SK-N-DZ (cell line): ENCODE measurements at regions not wholly inside any gene's neighbourhood (a gene's known extent, or its start where the extent isn't known, plus 50 kb on each side); places are given as distances from the start of the nearest gene placed in this dataset.

Experiments
- DNase-seq: peaks from one replicate; pipeline ENCODE4 v3.0.0-alpha.2; 2015; ENCODE audit warnings: low spot score

DNA sequence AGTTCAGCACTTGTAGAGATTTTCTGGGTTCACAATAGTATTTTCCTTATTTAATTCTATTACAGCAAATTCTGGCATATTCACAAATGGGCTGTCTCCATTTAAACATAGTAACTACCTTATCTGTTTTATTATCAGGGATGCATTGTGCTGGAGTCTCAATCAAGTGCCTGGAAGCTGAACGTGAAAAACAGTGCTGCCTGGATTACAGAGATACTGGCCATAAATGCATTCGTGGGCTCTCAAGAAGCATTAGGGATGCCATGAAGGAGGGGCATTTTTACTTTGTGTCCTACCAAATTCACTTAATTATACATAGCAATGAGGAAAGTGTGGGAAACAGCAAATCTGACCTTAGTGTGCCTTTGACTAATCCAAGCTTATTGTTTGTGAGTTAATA lies 184.6 kb downstream of the ABCC12 start:
- DNase-seq, result no peak

DNA sequence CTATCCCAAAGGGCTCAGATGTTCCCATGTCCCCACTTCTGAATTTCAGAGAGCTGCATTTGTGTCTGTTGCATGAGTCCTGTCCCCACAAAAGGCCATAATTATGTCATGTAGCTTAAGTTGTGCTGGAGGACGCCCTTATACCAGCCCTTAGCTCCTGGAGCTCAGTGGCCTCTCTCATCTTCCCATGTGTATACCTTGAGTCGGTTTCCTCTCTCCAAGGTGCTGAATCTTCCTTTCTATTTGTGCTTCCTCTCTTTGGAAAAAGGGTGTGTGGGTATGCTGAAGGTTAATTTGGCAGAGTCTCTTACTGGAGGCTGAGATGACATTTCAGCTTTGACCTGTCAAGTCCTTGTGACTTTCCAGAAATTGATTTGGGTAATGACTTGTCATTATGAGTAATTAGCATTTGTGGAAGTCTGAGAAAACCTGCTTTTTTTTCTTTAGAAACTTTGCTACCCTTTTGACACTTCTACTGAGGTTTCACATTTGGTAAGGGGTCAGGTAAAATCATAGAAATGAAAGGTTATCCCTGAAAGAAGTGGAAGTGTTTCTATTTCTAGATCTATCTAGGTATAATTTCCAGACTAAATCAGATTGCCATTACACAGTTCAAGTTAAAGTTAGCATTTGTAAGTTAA lies 185.4 kb downstream of the ABCC12 start:
- DNase-seq, result no peak

DNA sequence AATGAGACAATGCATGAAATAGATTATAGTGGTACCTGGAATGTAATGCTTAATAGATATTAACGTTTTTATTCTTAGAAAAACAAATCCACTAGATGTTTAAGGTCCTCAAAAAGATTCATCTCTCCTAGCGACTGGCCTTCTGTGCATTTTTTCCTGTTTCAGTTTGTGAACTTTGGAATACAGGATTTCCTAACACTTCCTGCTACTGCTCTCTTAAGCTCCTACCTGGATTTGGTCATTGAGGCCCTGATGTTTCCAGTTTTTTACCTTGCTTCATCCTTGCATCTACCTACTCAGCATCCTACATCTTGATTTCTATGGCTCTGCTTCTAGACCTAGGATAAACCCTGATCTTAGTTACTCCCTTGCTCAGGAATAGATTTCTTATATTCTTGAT lies 188.4 kb downstream of the ABCC12 start:
- no peak for DNase-seq

DNA sequence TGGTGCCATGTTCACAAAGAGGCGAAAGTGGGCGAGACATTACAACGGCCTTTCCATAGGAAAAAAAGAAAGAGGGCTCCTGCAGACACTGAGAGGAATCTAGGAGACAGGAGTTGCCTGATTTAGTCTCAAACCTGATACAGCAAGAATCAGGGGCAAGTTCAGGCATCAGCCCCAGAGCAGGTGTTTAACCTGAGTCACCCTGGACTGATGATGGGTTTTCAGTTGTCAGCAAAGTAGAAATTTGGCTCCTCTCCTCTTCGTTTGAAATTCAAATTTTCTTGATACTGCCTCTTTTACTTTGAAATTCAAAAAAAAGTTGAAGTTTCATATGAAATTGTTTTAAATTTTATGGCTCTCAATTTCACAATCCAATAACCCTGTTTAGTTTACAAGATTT lies 189.5 kb downstream of the ABCC12 start:
- no peak for DNase-seq

DNA sequence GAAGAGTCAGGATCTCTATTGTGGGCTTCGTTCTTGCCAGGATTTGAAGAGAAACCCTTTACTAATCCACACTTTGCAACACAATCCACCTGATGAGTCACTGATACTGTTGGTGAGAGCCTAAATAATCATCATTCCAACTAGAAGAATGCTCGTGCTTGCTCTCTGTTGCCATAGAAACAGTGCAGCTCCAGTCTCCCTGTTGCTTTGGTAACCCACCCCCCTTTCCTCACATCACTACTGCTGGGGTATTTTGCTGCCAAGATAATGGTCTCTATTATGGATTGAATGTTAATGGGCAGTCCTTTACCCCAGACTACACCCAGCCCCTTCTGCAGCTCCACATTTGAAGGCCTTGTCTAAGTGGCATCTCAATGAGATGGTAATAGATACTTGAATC lies 190.4 kb downstream of the ABCC12 start:
- DNase-seq, result no peak

- DNase-seq, result no peak
These were observed 197.1 kb downstream of the ABCC12 start for GRCh38 chr16:47958726-47959125.

DNA sequence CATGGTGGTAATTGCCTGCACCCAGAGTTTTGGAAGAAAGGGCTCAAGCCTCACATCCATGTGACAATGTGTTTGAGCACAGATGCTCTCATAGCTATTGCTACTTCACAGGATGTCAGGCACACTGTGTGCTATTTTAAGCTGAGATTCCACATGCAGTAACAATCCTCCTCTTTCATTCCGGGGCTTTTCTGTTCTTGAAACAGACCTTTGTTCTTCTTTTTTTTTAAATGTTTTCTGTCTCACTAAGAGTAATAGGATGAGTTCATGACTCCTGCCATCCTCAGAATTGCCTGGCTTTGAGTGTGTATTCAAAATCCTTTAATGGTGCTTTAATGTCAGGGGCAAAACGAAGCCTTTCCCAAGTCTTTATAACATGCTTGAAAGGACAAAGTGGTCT lies 198.9 kb downstream of the ABCC12 start:
- no peak for DNase-seq

DNA sequence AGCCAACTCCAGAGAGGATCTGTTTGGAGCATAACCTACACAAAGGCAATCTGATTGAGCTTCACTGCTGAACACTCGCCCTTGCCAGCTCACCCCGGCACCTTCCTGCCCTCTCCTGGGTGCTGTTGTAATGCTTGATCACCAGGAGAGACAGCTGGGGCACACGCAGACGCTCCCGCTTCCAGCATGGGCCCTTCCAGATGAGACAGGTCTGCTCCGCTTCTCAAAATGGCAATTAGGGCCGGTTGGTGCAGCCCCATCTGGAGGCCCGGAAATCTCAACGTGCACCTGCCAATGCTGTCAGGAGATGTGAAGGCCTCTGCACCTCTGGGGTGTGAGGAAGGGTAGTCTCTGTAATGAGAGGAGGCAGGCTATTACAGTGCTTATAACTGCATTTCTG lies 206.1 kb downstream of the ABCC12 start:
- no peak for DNase-seq

DNA sequence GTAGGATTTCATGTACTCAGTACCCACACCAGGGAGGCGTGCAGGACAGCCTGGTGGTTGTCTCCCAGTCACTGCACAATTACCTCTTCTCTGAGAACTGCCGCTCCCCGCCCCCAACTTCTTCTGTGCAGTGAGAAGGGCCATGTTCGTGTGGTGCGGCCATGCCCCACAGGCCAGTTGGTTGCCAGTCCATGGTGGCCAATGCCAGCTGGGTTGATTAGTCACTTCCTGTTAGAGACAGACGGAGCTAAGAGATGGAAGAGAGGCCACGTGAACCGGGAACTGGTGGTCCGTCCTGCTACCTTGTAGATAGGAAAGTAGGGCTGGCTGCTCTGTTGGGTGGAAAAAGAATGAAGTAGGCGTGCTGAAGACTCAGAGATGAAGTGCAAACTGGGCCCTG lies 206.5 kb downstream of the ABCC12 start:
- no peak for DNase-seq

- DNase-seq, result no peak
These were observed 208.1 kb downstream of the ABCC12 start for GRCh38 chr16:47947723-47948122.

GRCh38 chr16:47946092-47946491 lies 209.7 kb downstream of the ABCC12 start:
- DNase-seq, result no peak

DNA sequence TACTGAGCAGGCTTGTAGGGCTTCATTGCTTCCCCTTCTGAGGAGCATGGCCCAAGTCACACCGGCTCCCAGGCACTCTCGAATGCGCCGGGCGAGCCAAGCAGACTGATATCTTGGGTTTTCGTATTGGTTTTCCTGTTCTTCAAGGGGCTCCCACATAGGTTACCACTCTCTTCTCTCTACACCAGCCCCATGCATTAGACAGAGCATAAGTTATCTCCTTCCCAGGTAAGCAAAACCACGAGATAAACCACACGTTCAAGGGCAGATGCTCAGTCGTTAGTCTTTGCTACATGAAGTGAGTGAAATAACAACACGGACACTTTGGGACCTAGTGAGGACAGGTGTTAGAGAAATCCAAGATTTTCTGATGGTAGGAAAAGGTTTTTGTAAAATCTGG lies 211.2 kb downstream of the ABCC12 start:
- DNase-seq, result no peak

DNA sequence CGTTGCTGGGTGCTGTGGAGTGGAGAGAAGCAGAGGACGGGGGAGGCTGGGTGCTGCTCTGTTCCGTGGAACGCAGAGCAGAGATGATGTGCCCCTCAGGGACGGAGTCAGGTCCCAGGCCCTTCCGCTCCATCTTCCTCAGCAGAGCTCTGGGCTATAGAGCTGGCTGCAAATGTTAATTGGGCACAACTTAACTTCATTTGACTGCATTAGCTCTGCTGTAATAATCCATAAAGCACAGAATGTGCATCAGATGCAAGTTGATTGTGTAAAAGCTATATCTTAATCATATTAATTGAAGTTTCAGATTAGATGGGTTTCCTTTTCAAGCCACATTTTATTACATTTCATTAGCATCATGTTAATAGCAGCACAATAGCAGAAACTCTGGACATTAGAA lies 212.6 kb downstream of the ABCC12 start:
- no peak for DNase-seq

- DNase-seq, result no peak
These were observed 215.3 kb downstream of the ABCC12 start for GRCh38 chr16:47940466-47940865.

- no peak for DNase-seq
These were observed 216.1 kb downstream of the ABCC12 start for GRCh38 chr16:47939680-47940079.

DNA sequence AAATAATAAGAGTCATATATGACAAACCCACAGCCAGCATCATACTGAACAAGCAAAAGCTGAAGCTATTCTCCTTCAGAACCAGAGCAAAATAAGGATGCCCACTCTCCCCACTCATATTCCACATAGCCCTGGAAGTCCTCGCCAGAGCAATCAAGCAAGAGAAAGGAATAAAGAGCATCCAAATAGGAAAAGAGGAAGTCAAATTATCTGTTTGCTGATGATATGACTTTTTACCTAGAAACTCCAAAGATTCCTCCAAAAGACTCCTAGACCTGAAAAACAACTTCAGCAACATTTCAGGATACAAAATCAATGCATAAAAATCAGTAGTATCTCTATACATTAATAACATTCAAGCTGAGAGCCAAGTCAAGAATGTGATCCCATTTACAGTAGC lies 217.5 kb downstream of the ABCC12 start:
- no peak for DNase-seq

GRCh38 chr16:47928008-47928407 lies 227.8 kb downstream of the ABCC12 start:
- no peak for DNase-seq

- no peak for DNase-seq
These were observed 228.5 kb downstream of the ABCC12 start for GRCh38 chr16:47927330-47927729.

GRCh38 chr16:47925811-47926460 lies 229.9 kb downstream of the ABCC12 start:
- DNase-seq, result no peak

DNA sequence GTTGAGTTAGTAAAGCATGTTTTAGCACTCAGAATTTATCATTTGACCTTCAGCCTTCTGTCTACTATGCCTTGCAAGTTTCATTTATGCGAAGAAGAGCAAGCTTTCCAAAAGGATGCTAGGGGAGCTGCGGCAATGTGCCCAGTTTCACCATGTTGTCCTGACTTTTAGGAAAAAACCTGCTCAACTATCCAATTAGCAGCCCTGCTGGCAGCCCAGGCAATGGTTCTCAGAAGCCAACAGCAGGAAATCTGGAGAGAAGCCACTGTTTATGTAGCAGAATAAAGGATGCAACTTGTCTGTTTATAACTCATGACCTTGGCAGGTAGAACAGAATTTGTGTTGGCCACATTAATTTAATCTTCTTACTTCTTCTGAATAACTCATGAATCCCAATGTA lies 230.8 kb downstream of the ABCC12 start:
- DNase-seq, result no peak

DNA sequence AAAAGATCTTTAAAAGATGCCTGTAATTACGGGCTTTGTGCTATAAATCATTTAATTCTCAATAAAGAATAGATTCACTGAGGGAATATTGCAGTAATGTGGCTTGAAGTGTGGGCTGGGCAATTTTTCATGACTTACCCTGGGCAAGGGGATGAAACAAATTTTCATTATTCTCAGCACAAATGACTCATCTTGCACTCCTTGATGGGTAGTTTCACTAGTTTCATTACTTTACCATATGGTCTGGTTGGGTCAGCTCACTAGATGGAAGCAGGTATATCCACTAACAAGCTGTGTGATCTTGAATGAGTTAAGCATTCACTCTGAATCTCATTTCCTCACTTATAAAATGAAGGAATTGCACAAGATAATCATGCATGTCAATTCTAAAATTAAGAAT lies 234.3 kb downstream of the ABCC12 start:
- DNase-seq, result no peak

DNA sequence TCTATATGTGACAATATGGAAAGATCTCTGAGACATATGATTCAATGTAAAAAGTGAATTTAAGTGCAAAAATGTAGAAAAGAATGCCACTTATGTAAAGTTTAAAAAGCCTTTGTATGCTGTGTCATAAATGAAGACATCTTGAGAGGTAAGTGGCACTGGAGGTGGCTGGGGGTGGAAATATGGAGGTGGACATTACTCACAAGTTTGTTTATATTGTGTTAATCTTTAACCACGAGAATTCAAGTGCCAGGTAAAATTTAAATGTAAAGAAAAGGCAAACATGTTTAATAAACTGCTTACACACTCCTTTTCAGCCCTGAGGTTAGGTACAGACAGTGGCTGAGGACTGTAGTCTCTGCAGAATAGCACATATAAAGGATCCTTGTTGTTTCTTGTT lies 235.1 kb downstream of the ABCC12 start:
- DNase-seq, result no peak

DNA sequence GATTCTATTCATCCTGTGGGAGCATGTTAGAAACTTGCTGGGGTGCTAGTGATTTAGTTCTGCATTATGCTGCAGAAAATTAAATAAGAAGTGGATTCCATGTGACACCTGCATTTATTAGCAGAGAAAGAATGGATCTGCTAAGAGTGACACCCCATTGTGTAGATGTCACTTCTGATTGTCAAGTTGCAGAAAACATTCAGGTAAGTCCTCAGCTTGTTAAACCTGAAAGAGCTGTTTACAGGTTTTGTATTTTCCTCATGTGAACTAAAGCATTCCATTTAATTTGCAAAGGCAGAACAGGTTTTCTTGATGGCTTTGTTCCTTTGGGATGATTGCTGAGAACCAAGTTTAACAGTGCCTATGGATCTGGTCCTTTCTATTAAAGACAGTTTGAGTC lies 238.7 kb downstream of the ABCC12 start:
- no peak for DNase-seq

- no peak for DNase-seq
These were observed 239.5 kb downstream of the ABCC12 start for GRCh38 chr16:47916266-47916665.
